CD4-positive, alpha-beta T cell treated with Interleukin-6 for 4 hours (primary cell): ENCODE measurements at regions not wholly inside any gene's neighbourhood (a gene's known extent, or its start where the extent isn't known, plus 50 kb on each side); places are given as distances from the start of the nearest gene placed in this dataset.
"Not testable (repeated sequence)": the region's sequence is repeated elsewhere in the genome, so short reads cannot be mapped to it uniquely, and the experiment has no call there.

Source experiments
- DNase-seq: peaks from one replicate; pipeline ENCODE4 v3.0.0-alpha.2; 2020; ENCODE audit warnings: mixed read lengths

GRCh38 chr2:33906129-33906528 is 307.0 kb upstream of the FAM98A start:
- DNase-seq = not testable (repeated sequence)

GRCh38 chr2:33904801-33905200 is 305.7 kb upstream of the FAM98A start:
- DNase-seq = no peak

- no peak for DNase-seq
Measured at GRCh38 chr2:33903701-33904100, 304.6 kb upstream of the FAM98A start.

- no peak for DNase-seq
Measured at GRCh38 chr2:33903215-33903614, 304.1 kb upstream of the FAM98A start.

GRCh38 chr2:33900610-33901009 is 301.5 kb upstream of the FAM98A start:
- no peak for DNase-seq

GRCh38 chr2:33897741-33898140 is 298.6 kb upstream of the FAM98A start:
- no peak for DNase-seq

- no peak for DNase-seq
Measured at GRCh38 chr2:33893824-33894223, 294.7 kb upstream of the FAM98A start.

GRCh38 chr2:33891616-33892015 is 292.5 kb upstream of the FAM98A start:
- DNase-seq = no peak

- DNase-seq = no peak
Measured at GRCh38 chr2:33890686-33891085, 291.6 kb upstream of the FAM98A start.

- no peak for DNase-seq
Measured at GRCh38 chr2:33877348-33878016, 278.4 kb upstream of the FAM98A start.

- no peak for DNase-seq
Measured at GRCh38 chr2:33873076-33873605, 274.0 kb upstream of the FAM98A start.

- DNase-seq = no peak
Measured at GRCh38 chr2:33859811-33860461, 260.8 kb upstream of the FAM98A start.

- DNase-seq = no peak
Measured at GRCh38 chr2:33859176-33859575, 260.1 kb upstream of the FAM98A start.

GRCh38 chr2:33848486-33848885 is 249.4 kb upstream of the FAM98A start:
- DNase-seq = no peak

- DNase-seq = no peak
Measured at GRCh38 chr2:33839791-33840190, 240.7 kb upstream of the FAM98A start.

- no peak for DNase-seq
Measured at GRCh38 chr2:33836628-33837027, 237.5 kb upstream of the FAM98A start.

GRCh38 chr2:33835911-33836310 is 236.8 kb upstream of the FAM98A start:
- DNase-seq = no peak

GRCh38 chr2:33822964-33823363 is 223.9 kb upstream of the FAM98A start:
- DNase-seq = no peak

- no peak for DNase-seq
Measured at GRCh38 chr2:33812707-33813106, 213.6 kb upstream of the FAM98A start.

- DNase-seq = no peak
Measured at GRCh38 chr2:33810046-33810835, 211.1 kb upstream of the FAM98A start.

- no peak for DNase-seq
Measured at GRCh38 chr2:33806041-33806440, 206.9 kb upstream of the FAM98A start.

GRCh38 chr2:33804155-33804554 is 205.1 kb upstream of the FAM98A start:
- no peak for DNase-seq

- no peak for DNase-seq
Measured at GRCh38 chr2:33796511-33796910, 197.4 kb upstream of the FAM98A start.

- DNase-seq = no peak
Measured at GRCh38 chr2:33791625-33792024, 192.5 kb upstream of the FAM98A start.
